Activated naive CD4-positive, alpha-beta T cell treated with anti-CD3 and anti-CD28 coated beads, Interleukin-2, amount 50 U/mL, for 16 hours (primary cell): ENCODE measurements at regions not wholly inside any gene's neighbourhood (a gene's known extent, or its start where the extent isn't known, plus 50 kb on each side); places are given as distances from the start of the nearest gene placed in this dataset.

Experiments
- DNase-seq: peaks from one replicate; pipeline ENCODE4 v3.0.0-alpha.2; 2020

DNA sequence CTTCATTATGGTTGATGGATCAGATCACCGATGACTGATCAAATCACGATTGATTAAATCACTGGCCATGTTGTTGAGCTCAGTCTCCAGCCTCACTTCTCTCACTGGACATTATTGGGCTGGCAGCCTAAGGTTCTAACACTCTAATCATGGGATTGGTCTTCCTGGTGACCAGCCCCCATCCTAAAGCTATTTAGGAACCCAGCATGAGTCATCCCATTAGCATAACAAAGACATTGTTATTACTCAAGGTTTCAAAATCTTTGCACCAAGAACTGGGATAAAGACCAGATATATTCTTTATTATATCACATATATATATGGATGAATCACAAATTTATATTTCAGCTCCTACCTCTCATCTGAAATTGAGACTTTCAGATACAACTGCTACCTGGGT lies 272.1 kb upstream of the IL12B start:
- DNase-seq: no peak

DNA sequence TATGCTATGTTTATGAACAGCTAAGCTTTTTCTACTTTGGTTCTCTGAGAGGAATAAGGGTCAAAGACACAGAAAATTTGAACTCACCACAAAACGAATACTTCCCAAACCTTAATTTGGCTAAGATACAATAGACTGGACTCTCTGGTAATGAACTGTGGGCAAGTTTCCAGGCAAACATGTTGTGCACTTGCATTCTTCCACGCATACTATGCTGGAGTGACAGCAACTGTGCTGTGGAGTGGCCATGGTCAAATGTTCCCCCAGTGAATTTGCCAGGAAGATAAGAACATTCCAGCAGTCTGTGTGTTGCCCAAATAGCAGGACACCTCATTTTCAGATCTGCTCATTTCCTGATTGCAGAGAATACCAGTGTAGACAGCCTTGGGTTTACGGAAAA lies 275.3 kb upstream of the IL12B start:
- DNase-seq: no peak

DNA sequence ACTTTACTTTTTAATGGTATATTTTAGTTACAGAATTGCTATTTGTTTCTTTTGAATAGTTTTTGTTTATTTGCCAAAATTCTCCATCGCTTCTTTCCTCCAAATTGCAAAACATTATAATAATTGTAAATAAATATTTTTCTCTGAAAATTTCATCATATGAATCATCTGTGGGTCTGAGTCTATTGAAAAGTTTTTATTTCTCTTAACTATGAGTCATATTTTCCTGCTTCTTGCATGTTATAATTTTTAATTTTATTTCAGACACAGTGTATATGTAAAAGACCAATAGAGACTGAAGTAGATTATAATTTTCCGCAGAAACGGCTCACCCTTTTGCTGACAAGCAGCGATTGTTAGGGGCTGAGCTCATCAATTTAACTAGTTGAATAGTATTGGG lies 279.1 kb upstream of the IL12B start:
- DNase-seq: no peak

DNA sequence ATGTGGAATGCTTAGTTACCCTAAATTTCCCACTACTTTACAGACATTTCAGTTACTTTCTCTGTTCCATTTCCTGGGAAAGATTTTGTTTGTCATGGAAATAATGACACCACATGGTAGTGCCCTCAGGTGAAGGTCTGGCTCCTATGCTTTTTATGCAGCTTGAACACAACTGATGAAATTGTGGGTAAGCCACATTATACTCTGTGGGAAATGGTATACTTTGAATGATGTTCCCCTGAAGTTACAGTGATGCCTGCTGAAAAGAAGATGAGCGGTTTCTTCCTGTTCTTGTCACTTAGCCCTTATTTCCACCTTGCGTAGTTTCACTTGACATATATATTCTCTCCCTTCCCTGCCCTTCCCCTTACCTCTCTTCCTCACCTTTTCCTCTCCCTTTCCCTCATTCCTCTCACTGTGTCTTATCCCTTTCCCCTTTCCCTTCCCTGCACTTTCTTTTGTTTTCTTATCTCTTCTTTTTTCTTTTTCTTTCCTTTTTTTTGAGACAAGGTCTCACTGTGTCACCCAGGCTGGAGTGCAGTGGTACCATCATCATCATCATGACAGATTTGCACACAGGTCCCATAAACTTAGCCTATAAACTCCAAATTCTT lies 280.8 kb upstream of the IL12B start:
- DNase-seq: no peak

DNA sequence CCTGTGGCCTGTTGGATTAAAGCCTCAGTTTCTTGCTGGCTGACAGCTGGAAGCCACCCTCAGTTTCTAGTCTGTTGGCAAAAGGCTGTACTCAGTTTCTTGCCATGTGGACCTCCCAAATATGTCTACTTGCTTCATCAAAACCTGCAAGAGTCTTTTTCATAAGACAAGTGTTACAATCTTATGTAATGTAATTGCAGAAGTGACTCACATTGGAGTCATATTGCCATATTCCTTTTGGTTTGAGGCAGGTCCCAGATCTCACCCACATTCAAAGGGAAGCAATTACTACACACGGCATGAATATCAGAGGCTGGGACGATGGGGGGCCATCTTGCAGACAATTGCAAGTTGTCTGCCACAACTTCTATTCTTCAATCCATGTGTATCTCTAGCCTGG lies 286.7 kb upstream of the IL12B start:
- DNase-seq: no peak

DNA sequence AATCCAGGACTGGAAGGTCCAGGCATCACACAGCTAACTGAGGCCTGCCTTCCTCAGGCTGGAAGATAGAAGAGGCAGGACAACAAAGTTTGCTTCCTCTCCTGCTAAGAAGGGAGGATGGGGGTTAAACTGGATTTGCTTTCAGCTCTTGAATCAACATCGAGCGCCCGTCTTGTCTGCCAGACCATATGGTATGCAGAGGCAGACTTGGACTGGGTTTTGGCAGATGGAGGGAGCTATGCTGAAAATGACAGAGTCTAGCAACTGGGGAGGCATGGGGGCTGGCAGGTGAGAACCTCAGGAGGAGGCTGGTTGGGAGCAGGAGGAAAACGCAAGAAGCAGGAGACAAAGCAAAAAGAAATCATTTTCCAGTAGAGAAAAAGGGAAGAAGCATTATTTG lies 289.5 kb upstream of the IL12B start:
- DNase-seq: no peak

DNA sequence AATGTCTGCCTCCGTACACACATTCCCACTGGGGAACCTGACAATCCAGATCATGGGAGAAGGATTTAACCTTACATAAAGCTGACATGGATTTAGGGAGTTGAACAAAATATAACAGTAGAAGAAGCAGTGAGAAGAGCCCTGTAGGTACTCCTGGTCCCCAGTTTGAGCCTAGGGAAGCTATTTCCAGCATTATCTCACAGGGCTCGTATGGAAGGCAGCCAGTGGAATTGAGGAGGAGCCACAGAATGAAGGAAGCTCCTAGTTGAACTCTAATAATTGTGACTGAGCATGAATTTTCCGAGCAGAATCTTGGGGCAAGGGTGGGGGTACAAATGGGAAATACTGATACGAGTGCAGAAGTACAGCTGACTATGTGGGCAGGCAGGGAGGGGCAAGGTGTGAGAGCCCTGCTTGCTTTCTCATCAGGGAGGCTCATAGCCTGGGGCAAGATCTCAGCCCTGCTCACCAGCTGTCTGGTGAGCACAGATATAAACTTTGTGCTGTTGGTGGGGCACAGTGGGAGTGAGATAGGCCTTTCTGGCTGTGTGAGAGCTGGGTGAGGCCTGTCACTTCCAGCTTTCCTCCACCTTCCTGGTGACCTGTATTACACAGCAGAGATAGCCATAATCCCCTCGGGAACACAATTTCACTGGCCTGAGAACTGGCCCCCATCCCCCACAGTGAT lies 290.7 kb upstream of the IL12B start:
- no peak for DNase-seq

DNA sequence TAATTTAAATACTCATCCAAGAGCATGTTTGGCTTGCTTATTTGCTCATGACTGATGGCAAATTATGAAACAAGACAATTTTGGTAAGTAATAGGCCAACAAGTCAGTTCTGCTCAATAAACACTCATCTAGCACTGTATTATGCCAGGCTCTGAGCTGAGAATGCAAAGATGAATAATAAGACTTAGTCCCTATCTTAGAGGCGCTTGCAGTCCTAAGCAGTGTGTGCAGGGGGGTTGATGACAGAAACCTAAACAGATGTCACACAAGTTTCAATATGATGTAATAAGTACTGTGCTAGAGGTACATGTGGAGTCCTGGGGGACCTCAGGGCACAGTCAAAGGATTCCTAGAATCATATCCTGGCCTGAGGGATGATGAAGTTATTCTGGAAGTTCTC lies 287.6 kb upstream of the ADRA1B start:
- no peak for DNase-seq

DNA sequence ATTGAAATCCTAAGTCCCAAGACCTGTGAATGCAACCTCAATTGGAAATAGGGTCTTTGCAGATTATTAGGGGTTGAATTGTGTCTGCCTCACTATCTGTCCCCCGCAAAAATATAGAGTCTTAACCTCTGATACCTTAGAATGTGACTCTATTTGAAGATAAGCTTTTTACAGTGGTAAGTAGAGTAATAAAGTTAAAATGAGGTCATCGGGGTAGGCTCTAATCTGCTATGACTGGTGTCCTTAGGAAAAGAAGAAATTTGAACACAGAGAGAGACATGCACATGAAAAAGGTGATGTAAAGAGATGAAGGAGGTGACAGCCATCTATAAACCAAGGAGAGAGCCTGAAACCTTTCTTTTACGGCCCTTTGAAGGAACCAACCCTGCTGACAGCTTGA lies 287.1 kb upstream of the ADRA1B start:
- DNase-seq: no peak

DNA sequence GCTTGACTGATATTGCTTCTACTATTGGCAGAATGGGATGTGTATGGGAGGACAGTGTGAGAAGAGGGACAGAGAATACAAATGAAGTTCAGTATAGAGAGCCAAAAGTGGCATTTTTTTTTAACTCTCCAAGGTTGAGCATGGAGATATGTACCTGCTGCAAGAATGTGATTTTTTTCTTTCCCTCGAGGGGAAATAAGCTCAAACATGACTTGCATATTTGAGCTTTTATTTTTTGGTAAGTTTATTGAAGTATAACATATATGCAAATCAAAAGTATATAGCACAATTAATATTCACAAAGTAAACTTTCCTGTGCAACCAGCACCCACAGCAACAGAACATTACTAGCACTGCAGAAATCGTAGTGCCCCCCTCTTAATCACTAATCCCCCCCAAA lies 285.7 kb upstream of the ADRA1B start:
- DNase-seq: no peak

DNA sequence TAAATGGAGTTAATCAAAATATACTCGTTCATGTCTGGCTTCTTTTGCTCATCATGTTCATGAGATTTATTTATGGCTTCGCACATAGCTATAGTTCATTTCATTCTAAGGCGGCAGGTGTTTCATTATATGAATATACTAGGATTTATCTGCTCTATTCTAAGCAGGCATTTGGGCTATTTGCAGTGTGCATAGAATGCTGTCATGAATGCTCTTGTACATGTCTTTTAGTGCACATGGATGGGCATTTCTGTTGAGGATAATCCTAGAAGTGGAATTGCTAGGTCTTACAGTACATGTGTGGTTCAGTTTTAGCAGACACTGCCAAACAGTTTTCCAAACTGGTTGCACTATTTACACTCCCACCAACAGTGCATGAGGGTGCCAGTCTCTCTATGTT lies 285.3 kb upstream of the ADRA1B start:
- DNase-seq: no peak

DNA sequence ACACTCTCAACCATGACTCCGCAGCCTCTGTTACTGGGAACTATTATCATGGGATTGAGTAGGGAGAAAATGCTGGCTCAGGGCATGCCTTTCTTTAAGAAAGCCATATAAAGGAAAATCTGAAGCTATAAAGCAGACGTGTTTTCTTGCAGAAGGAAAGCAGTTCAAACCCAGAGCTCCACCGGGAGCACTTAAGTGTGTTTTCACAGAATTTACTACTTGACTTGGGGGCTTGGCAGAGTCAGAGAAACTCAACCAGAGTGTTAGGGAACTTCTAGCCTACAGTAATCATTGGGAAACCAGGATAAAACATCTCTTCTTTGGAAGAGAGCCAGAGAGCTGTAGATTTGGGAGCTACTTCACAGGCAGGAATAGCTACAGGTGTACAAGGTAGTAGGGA lies 283.4 kb upstream of the ADRA1B start:
- no peak for DNase-seq

DNA sequence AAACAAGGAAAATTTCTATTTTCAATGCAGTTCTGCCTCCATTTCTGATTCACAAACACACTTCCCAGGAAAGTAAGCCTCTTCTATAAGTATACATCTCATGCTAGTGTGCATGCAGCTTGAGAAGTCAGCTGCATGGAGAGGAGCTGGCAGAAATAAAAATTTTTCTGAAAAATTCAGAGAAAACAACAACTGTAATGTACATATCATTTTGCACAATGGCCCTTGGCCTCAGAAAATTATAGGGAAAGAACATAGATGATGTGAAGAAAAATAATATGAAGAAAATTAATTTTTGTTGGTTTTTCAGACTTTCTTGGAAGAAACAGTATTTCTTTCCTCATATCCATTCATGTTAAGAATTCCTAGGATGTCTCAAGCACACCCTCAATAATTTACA lies 277.8 kb upstream of the ADRA1B start:
- no peak for DNase-seq

DNA sequence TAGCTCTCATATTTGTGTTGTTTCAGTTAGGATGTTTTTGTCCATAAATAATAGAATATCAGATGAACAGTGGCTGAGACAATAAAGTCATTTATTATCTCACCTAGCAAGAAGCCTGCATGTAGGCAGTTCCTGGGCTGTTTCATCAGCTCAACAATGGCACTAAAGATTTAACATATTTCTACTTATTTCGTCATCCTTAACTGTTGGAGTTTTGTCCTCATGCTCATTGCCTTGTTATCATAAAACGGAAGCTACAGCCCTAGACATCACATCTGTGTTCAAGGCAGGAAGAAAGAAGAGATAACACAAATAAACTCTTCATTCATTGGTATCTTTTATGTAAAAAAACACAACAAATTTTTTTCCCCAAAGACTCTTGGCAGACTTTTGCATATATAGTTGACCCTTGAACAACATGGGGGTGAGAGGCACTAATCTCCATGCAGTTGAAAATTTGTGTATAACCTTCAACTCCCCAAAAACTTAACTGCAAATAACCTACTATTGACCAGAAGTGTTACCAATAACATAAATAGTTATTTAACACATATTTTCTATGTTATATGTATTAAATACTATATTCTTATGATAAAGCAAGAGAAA lies 277.2 kb upstream of the ADRA1B start:
- no peak for DNase-seq

DNA sequence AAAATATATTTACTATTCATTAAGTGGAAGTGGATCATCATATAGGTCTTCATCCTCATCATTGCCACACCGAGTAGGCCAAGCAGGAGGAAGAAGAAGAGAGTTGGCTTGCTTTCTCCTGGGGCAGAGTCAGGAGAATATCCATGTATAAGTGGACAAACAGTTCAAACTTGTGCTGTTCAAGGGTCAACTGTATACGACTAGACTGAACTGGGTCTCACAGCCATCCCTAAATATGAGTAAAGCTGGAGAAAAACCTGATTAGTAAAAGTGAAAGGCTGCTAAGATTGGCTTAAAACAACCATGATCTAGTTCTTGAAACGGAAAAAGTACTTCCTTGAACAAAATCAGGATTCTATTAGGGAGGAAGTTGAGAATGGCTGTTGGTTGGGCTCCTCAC lies 276.7 kb upstream of the ADRA1B start:
- no peak for DNase-seq

DNA sequence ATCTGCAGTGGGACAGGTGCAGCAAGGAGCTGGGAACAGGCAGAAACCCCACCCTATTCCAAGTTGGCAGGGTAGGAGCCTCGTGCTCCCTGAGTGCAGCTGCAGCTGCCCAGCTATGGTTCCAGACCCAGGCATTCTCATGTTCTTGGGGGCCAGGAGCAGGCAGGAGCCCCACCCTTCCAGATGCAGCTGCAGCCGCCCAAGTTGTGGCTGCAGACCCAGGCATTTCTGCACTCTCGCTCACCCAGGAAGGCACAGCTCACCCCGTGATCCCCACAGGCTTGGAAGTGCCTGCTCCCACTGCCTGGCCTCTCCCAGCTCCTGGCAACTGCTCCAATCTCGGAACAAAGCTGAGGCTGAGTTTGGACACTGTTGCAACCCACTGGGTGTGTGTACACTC lies 275.8 kb upstream of the ADRA1B start:
- no peak for DNase-seq

DNA sequence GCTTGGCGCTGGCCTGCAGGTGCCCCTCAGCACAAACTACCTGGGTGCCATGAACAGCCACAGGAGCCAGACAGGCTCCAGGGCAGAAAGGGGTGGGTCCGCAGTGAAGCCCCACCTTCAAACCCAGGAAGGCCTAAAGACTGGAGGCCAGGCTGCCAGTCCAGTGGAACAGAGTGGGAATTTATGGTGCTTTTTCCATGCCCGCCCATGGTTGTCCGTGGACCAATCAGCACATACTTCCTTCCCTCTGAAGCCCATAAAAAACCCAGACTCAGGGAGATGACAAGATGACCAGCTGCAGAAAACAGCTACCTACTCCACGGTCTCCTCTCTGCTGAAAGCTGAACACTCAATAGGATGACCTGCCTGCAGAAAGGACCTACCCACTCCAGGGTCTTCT lies 275.4 kb upstream of the ADRA1B start:
- DNase-seq: no peak

DNA sequence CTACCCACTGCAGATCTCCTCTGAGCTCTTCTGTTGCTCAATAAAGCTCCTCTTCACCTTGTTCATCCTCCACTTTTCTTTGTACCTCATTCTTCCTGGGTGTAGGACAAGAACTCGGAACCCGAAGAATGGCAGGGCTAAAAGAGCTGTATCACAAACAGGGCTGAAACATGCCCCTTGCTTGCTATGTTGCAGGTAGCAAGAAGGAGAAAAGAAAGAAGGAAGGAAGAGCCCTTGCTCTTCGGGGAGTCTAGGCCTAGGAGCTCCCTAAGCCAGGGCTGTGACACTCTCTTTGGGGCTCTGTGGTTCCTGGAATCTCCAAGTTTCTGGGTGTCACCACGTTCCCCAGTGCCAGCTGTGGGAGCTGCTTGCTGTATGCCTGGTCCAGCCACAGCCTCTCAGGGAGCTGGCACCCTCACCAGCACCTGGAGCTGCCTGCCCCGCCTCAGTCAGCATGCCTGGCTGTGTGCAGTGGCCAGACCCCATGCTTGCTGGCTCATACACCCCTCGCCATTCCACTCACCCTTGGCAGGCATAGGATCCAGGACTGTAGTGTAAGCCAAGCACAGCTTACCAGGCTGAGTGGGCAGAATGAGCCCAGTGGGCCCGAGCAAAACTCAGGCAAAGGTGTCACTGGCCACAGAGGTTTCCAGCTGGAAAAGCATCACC lies 274.8 kb upstream of the ADRA1B start:
- DNase-seq: no peak

DNA sequence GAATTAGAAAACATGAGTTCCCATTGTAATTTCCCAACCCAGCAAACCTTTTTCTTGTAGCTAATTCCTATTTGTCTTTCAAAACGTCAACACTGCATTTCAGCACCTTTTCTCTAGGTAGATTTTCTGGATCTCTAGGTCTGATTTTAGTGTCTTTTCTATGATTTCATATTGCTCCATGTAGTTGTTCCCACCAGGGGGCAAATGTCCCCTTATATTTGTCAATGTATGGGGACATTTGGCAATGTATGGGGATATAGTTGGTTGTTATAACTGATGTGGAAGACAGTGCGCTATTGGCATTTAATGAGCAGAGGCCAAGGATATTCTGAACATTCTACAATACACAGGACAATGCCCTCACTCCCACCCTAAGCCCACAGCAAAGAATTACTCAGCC lies 273.9 kb upstream of the ADRA1B start:
- no peak for DNase-seq

DNA sequence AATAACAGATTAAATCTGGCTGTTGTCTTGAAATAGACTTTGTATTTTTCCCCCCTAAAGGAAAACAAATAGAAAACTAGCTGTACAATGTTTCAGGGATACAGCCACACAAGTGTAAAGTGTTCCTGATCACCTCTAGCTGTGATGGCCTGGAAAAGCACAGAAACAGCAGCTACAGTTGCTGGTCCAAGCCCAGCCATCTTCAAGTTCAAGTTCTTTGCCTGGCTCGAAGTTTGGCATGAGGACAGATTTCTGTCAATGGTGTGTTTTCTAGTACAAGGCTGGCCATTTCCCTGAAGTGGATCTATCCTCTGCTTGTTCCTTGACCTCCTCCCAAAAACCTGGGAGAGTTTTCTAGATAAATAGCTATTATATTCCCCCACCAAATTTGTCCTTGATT lies 272.2 kb upstream of the ADRA1B start:
- DNase-seq: no peak

DNA sequence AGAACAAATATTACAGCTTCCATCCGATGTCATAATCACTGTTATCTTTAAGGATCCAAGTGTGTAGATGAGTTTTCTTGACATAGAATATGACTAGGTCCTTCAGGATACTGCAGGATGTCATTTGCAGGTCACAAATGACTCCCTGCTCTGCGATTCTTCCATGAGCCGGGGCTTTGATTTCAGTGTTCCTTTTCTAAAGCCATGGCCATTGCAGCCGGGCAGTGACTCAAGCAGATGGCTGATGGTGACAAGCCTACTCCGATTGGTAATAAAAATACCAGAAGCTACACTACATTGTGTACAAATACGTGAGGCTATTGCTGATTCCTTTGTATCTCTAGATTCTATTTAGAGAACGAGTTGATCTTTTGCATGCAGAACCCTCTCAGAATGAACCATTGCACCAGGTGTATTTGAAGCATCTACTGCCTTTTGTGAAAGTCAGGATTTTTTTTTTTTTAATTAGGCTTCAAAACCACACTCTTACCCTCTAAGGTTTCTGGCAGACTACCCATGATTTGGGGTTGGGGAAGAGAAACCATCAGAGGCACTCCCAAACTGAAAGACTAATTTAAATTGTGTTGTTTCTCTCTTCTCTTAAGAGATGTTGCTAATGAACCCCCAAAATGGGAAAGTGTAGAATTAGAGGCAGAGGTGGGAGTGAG lies 271.0 kb upstream of the ADRA1B start:
- DNase-seq: no peak

DNA sequence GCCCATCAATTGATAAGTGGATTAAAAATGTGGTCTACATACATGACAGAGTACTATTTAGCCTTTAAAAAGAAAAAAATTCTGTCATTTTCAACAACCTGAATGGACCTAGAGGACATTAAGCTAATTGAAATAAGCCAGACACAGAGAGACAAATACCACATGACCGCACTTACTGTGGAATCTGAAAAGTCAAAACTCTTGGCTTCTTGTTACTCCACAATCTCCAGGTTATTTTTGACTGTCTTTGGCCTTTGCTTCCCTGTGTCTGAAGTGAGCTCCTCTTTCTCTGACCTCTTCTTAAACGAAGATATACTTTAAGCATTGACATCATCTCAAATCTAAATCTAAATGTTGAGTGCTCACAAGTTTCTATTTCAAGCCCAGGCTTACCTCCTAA lies 265.5 kb upstream of the ADRA1B start:
- no peak for DNase-seq

DNA sequence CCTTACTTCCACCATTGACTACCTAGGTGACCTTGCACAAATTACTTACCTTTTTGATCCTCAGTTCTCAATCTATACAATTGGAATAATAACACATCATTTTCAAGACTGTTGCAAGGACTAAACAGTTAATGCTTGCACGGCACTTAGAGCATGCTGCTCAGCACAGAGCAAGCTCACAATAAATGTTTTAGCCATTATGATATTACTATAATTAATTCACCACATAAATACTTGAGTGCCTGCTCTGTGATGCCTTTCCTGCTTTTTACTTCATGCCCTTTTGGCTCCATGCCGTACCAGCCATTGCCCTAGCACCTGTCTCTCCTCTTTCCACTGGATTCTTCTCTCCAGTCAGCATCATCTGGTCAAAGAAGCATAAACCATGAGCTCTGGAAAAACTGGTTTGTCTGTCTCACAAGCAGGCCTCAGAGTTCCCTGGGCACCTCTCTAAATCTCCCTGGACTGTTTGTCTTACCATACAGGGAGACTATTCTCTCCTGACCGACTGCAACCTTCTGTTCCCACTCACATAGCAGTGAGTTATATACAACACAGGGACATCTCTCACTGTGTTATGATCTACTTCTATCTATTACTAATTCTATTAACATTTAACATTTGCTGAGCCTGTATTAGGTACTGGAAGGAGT lies 260.4 kb upstream of the ADRA1B start:
- DNase-seq: no peak
